GM21737 (cell line): ENCODE measurements at regions not wholly inside any gene's neighbourhood (a gene's known extent, or its start where the extent isn't known, plus 50 kb on each side); places are given as distances from the start of the nearest gene placed in this dataset.

Experiments used
- ATAC-seq: cut with Tn5 transposase; IDR thresholded peaks from one replicate; pipeline ENCODE4 v1.9.1; 2021; ENCODE audit warnings: mild to moderate bottlenecking, moderate library complexity; ENCODE audit not compliant: unreplicated experiment

DNA sequence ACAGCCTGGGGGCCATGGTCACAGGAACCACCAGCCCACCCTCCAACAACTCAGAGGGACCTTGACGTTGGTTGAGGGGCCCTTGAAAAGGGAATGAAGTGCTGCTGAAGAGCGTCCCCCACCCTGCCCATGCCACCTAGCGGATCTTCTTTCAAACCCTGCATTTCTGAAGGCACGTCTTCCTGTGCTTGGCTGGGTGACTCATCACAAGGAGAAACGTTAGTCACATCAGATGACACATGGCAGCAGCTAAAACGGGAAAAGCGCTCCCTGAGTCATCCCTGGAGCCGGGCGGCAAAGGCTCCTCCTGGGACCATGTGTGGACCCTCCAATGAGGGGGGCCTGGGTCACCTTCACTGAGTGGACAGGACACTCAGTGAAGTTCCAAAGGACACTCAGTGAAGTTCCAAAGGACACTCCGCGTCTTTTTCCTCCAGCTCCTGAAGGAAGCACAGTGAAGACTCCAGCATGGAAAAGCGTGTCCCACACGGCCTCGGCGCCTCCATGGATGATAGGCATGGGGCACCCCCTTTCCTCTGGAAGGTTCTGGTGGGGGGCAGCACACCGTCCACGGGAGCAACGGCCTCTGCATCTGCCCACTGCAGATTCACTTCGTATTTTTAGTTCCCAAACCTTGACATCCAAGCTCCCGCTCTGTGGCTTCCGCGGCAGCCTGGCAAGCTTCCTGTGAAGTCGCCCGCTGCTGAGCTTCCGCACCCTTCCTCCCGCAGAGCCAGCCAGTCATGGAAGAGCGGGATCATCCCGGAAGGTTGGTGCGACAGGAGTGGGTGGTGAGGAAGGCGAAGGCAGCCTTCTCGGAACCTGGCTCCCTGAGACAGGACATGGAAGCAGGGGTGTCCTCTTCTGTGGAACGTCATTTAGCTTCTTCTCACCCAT is 383.4 kb downstream of the VRK1 start:
- ATAC-seq: no peak

DNA sequence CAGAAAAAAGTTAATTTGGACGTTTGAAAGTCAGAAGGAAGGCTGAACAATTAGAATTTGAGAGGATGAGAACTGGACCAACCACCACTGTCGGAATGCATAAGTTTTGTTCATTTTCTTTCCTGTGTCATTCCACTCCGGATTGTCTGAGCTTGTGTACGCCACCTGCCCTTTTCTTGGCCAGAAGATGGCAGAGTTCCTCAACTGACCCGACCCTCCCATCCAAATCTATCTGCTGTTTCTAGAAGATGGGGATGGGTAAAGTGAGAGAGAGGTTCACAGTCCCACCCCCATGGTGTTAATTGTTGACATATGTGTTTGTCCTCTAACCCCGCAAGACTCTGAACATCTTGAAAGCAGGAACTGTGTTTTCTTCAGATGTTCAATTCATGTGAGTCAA is 388.0 kb downstream of the VRK1 start:
- no peak for ATAC-seq

GRCh38 chr14:97187916-97188315 is 390.7 kb downstream of the VRK1 start:
- no peak for ATAC-seq

GRCh38 chr14:97196336-97196735 is 399.2 kb downstream of the VRK1 start:
- no peak for ATAC-seq

DNA sequence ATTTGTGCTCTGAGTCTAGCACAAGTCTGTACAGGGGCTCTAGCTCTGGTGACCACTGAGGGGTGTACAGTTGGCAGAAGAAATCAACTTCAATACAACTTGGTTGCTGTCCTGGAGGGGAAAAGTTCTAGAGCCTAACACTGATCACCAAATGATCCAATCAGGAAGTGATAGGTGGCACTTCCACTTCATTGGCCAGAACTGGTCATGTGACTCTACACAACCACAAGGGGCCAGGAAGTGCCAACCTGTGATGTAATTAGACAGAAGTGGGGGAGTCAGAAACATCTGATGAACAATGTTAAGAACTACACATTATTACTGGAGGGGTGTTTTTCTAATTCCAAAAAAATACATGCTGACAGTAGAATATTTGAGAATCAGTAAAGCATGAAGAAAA is 401.6 kb downstream of the VRK1 start:
- ATAC-seq: no peak

DNA sequence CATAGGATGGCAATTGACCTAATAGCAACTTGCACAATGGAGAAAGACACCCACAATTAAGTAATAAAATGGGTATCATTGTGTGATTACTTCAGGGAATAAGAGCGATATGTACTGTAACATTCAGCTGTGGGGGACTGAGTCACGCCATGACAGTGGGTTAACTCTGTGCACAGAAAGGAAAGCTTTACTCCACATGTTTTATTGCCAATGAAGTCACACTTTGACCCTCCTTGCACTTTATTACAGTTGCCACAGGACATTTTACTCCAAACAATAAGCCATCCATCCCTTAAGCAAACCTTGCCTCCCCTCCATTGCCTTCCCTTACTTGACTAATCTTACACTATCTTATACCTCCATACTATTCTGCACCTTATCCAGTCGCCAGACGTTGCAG is 403.1 kb downstream of the VRK1 start:
- ATAC-seq: no peak

DNA sequence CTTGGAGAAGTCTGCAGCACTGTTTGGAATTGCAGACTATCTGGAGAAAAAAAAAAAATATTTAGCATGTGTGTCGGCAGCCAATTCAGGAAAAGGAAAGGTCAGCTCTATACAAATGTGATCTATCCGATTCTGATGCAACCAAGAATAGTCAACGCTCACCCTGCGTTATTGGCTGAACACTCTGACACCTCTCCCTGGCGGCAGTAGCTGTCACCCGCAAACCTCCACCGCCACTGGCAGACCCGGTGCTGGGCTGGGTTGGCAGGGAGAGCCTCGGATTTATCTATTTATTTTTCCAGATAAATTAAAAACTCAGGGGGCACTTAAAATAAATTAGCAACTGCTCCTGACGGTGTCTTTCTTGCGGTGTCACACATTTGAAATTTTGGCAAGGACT is 409.7 kb downstream of the VRK1 start:
- no peak for ATAC-seq

DNA sequence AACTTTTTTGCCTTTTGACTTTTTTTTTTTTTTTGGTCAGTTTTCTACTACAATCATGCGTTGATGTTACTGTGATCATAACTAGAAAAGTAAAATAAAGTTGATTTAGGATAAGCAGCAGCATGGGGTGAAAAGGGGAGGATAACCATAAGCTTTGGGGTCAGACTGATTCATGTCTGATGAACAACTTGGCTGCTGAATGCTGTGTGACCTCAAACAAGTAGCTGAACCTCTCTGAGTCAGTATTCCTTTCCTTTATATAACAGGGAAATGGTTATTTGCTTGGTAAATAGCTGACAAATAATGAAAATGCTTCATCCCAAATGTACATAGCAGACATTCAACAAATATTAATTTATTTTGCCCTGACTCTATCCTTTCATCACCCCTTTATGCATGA is 413.0 kb downstream of the VRK1 start:
- no peak for ATAC-seq

DNA sequence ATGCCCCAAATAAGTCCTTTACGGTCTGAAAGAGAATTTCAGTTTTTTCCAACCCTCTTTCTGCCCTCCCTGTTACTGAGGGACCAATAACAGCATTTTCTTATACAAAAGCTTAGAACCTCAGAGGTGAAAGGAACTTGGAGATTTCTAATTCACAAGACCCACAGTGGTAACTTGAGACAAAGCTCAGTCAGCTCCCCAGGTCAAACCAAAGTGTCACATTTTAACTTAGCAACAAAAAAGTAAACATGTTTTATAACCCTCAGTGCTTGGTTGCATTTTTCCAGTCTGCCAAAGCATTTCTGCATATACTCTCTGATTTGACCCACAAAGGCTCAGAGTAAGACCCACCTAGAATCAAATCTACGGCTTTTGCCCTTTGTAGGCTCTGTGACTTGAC is 415.2 kb downstream of the VRK1 start:
- ATAC-seq: no peak

DNA sequence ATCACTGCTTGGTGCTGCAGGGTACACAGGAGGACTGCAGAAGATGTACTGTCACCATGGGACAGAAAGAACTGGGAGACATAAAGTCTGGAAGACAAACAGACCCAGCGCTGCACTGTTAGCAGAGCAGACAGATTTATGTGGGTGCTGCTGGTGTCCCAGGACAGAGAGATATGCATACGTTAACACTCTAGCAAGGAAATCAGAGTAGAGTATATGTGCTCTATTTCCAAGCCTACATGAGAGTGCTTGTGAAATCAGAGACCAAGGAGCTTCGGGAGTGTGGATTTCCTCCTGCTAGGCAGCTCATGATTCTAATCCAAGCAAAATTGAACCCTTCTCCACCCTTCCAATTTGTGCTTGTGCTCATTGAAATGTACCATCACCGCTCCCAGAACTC is 416.5 kb downstream of the VRK1 start:
- ATAC-seq: no peak

DNA sequence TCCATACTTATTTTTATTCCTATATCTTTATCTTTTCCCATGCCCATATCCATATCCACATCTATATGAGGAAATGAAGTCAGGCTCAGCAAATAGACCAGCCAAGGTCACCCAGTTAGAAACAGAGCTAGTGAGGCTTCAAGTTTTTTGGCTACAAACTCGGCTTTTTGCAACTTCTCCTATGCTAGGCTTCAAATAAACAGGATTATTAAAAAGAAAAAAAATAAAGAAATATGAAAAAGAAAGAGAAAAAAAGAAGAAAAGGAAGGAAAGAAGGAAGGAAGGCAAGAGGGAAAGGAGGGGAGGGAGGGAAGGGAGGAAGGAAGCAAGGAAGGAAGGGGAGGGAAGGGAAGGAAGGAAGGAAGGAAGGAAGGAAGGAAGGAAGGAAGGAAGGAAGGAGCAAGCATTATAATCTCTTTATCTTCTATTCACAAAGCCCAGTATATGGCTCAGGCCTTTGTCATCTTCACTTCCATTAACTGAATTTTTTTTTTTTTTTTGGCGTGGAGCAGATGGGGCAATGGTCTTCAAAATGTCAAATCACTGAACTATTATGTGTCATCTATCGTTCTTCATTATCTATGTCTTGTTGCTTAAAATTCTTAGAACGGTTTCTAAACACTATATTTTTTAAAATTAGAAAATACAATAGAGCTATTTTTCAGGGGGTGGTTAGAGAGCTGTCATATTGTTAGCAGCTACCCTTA is 418.2 kb downstream of the VRK1 start:
- no peak for ATAC-seq

DNA sequence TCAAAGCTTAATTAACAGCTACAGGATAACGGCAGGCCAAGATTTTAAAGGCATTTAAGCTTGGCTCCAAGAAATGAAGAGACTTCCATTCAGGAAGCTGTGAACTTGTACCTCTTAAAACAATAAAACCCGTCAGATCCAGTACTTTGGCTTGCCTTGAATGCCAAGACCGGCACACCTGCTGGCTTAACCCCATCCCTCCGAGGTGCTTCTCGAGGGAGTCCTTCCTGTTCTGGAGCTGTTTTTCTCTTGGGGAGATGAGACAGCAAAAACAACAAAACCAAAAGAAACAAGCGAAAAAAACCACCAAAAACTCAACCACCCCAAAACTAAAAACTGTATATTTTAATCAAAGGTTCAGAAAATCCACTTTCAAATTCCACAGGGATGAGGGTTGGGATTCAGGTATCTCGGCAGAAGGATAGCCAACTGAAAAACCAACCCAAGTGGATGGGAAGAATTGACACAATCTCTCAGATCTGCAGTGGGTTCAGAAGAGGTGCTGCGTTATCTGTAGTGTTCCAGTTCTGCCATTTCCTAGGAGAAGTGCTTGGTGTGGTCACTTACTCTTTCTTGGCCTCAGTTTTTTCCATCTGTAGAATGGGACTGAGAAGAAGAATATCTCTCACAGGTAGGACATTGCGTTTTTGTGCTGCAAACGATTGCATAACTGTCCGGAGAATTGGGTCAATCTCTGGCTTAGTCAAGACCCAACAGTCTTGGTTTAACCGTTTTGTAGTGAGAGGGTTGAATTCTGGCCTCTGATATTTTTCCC is 420.1 kb downstream of the VRK1 start:
- no peak for ATAC-seq

DNA sequence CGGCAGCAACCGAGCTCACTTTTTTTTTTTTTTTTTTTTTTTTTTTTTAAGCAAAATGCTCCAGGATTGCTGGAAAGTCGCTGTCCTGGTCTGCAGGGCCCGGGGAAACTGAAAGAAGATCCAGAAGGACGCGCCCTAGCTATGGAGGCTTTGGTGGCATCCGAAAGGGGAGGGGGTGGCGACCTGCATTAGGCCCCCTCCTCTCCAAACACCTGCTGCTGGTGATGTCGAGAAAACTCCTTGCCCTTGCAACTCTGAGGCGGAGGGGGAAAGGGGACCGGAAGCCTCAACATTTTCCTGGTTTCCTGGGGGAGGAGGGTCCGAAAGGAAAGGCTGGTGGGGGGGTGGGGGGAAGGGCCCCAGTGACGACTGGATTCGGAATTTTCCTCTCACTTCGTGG is 421.1 kb downstream of the VRK1 start:
- no peak for ATAC-seq

DNA sequence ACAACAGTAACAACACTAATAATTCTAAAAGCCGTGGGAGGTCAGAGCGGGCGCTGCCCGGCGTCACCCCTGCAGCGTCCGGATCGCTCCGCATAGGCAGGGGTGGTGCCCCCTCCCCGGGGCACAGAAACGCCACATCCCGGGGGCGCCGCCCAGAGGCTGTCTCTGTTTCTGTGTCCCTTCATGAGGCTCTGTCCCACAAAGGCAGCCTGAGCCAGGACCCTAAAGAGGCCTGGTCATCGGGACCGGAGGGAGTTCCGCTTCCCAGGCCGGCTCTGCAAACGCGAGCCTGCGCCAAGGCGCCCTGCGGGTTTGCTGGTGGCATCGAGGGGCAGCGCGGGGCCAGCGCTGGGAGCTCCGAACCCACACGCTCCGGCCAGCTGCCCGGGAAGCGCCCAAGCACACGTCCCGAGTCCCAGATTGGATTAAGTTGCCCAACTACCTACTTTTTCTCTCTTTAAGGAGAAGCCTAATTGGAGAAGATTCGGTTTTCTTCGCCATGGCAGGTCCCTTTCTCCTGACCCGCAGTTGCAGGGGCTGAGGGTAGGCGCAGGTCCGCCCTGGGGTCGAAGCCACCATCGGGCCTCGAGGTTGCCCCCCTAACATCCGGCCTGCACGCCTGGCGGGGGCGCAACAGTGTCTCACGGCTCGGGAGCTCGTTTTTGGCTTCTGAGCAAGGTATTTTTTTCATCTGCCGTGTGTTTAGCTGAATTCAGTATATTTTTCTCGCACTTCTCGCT is 421.7 kb downstream of the VRK1 start:
- ATAC-seq: no peak

- ATAC-seq: no peak
Observed at GRCh38 chr14:97219431-97220017, 422.3 kb downstream of the VRK1 start.

- ATAC-seq: no peak
Observed at GRCh38 chr14:97221572-97222285, 424.5 kb downstream of the VRK1 start.

DNA sequence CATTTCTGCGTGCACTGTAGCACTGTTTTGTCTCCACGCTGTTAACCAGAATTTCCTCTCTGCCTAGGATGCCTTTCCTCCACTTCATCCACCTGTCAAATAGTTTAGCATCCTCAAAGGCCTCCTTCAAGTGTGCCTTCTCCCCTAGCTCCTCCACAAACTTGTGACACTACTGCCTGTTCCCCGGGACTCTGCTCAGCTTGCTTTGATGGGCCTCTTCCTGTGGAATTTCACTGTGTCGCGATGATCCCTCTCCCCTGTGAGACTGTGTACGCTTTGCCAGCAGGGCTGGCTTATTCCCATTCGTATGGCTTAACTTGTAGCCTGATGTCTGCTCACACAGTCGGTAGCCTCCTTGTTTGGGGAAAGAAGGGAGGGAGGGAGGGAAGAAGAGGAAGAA is 426.8 kb downstream of the VRK1 start:
- no peak for ATAC-seq

GRCh38 chr14:97230051-97230450 is 432.9 kb downstream of the VRK1 start:
- ATAC-seq: no peak

GRCh38 chr14:97233319-97233985 is 436.3 kb downstream of the VRK1 start:
- ATAC-seq: no peak
